GM13977 (cell line): ENCODE measurements at regions not wholly inside any gene's neighbourhood (a gene's known extent, or its start where the extent isn't known, plus 50 kb on each side); places are given as distances from the start of the nearest gene placed in this dataset.

Source experiments
- DNase-seq: peaks from one replicate; pipeline ENCODE4 v3.0.0; 2012; ENCODE audit warnings: low spot score
- CTCF ChIP-seq: IDR thresholded peaks from 2 replicates; pipeline ENCODE4 v1.5.1; 2012; ENCODE audit warnings: mild to moderate bottlenecking, control low read depth; ENCODE audit not compliant: insufficient read depth; ENCODE audit errors: extremely low read depth, missing control alignments
- in situ Hi-C: fragments of 300-500 bp; cut with MboI; formaldehyde crosslinking; loops from one replicate; pipeline ENCODE4 v1.12.0; 2022; ENCODE audit warnings: low sequenced_read_pairs, low pct_unique_long_range_greater_than_20kb, mixed read lengths, inconsistent platforms; ENCODE audit not compliant: unreplicated experiment

GRCh38 chr21:24825348-24825747 lies 781.9 kb downstream of the MRPL39 start:
- no peak for DNase-seq
- in situ Hi-C loops, result no loop called here
- no peak for TF ChIP-seq CTCF

DNA sequence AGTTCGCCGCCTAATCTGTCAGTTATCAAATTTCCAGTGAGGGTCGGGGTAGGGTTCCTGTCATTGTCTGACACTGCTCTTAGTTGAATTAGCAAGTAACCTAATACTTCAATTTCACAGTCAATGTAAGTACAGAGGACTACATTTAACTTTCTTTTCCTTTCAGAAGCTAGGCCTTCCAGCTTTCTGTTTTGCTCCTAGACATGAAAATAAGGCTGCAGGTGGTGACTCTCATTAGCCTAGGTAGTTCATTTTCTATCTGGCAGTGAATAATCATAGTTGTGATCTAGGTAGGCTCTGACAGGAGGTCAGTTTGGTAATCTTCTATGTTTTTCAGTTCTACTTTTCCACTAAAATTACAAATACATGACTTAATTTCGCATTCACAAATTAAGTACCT lies 783.1 kb downstream of the MRPL39 start:
- in situ Hi-C loops, result no loop called here
- TF ChIP-seq CTCF, result no peak
- DNase-seq, result no peak

GRCh38 chr21:24823247-24823646 lies 784.0 kb downstream of the MRPL39 start:
- in situ Hi-C loops, result no loop called here
- no peak for DNase-seq
- no peak for TF ChIP-seq CTCF

DNA sequence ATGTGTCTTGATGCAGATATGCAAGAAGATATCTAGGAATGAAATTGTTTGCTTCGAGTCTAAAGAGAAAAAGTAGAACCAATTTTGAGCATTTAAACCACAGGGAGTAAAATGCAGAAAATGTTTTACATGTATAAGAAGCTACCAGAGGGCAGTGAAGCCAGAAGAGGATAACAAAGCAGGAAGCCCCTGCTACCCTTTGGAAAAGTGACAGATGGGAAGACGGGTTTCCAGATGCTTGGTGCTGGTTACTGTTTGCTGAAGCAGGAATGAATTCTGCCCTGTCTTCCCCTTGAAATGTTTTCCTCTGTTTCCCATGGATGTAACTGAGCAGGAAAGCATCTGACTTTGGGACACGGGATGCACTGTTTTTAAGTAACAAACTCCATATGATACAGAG lies 822.2 kb downstream of the MRPL39 start:
- no peak for DNase-seq
- in situ Hi-C loops, result no loop called here
- no peak for TF ChIP-seq CTCF

- no peak for TF ChIP-seq CTCF
- DNase-seq, result no peak
- in situ Hi-C loops, result no loop called here
These were observed 826.1 kb downstream of the MRPL39 start for GRCh38 chr21:24781146-24781545.

- no peak for DNase-seq
- TF ChIP-seq CTCF, result no peak
- in situ Hi-C loops, result no loop called here
These were observed 847.8 kb downstream of the MRPL39 start for GRCh38 chr21:24759348-24760075.
